Activated T-helper 1 cell treated with Interleukin-2 at 50 U/mL for 16 hours (primary cell): ENCODE measurements at regions not wholly inside any gene's neighbourhood (a gene's known extent, or its start where the extent isn't known, plus 50 kb on each side); places are given as distances from the start of the nearest gene placed in this dataset.
"Not testable (repeated sequence)": the region's sequence is repeated elsewhere in the genome, so short reads cannot be mapped to it uniquely, and the experiment has no call there.

Source experiments
- DNase-seq: peaks from one replicate; pipeline ENCODE4 v3.0.0-alpha.2; 2020; ENCODE audit warnings: low read depth

DNA sequence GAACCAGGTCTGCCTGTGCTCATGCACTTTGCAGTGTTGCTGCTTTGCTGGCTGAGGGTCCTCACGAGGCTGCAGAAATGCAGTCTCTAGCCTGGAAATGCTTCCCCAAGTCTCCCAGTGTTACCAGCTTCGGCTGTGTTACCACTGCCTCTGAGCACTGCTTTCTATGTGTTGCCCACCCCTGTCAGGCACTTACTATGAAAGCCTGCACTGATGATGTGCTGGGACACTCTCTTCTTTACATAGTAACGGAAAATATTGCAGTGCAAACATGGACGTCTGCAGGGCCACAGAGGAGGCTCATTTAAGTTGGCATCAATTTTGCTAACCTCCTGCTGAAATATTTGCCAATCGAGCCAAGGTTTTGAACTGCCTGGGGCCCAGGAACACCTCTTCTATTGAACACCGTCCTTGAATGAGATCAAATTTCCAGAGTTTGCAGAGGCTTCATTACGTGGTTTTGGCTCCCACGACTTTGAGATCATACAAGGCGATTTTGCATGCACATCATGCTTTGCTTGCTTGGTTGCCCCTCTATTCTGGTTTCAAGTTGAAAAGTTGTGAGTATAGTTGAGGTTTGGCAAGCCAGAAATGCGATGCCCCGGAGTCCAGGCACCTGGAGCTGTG is 404.7 kb upstream of the PODXL start:
- no peak for DNase-seq

DNA sequence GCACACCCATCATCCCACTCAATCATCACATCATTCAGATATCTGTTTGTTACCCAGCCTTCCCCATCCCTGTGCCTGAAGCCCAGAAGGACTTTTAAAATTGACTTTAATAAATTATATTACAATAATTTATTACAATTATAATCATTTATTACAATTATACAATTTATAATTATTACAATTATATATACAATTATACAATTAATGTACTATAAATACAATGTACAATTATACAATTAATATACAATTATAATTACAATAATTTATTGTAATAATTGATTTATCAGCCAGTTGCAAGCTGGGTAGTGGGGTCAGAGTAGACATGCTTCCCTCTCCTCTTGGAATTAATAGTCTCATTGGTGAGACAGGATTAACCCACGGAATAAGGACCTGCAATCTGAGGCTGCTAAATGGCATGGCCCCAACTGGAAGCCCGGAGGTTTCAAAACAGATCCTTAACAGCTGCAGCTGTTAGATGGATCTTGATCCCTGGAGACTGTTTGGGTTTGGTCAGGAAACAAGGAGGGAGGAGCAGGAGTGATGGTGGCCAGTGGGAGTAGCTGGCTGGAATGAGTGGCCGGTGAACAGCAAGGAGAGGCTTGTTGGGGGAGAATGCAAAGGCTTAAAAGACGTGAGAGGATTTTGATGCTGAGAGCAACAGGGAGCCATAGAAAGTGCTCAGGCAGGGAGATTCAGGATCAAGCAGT is 402.8 kb upstream of the PODXL start:
- DNase-seq, result no peak

DNA sequence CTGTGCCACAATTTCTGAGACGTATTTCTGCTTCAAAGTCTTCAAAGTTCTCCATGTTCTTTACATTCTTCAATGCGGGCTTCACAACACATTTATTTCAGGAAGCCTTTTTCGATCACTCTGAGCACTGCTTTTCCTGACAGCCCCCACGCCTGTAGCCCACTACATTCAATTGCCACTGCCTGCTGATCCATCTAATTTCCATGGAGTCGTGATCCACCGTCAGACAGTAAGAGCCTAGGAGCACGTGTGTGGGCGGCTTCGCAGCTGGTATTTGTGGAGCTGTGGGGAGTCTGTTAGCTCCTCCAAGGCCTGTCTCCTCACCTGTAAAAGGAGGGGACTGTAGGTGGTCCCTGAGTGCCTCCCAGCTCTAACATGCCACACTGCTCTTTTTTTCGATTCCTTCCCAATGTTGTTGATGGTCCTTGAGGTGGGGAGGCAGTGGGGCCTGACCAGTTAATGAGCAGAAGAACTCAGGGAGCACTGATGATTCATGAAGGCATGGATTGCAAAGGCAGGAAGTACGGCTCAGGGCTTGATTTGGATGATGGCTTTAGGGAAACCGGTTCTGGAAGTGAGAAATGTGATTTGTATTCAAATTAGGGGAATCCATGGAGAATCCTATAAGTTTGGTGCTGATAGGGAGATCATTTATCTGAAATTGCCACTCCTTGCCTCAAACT is 401.1 kb upstream of the PODXL start:
- no peak for DNase-seq

DNA sequence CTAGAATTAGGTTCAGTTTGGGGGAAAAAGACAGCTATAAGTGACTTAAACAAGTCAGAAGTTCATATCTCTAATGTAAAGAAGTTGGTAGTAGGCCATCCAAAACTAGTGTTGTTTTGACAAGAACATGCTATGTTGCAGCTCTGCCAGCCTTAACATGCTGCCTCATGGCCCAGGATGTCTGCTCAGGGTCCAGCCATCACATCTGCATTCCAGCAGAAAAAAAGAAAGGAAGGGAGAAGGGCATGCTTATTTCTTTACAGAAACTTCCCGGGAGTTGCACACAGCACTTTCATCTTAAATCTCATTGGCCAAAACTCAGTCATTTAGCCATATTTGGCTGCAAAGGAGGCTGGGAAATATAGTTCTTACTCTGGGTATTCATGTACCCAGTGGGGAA is 400.4 kb upstream of the PODXL start:
- DNase-seq, result no peak

DNA sequence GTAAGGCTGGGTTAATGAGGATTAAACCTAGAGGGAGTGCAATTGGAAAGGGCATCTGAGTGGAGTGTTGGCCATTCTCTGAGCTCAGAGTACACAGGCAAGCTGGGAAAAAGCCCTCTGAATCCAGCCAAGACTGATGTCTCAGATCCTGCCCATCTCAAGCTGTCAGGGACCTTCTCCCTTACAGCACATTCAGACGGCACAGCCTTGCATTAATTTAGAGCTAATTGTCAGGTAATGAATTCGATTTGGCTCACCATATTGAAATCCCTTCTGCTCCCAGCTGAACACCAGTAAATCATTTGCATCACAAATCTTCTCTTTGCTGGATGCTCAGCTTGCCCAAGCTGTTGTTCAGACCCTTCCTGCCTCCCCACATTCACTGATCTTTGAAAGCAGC is 399.3 kb upstream of the PODXL start:
- no peak for DNase-seq

DNA sequence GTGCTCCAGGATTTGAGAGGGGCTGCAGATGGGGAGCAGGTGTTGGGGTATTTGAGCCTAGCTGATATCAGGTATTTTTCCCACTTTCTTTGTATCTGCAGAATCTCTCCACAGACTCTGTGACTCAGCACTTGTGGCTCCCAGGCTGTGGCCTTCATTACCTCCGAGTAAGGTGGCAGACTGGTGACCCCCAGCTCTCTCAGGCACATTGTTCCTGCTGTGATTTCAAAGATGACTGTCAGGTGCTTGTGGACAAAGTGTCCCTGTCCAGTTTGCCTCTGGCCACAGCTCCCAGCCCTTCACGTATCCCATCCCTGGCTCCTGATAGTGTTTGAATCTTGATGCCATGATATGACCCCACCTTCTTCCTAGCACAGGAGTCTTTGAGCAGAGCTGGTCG is 396.8 kb upstream of the PODXL start:
- DNase-seq, result no peak

DNA sequence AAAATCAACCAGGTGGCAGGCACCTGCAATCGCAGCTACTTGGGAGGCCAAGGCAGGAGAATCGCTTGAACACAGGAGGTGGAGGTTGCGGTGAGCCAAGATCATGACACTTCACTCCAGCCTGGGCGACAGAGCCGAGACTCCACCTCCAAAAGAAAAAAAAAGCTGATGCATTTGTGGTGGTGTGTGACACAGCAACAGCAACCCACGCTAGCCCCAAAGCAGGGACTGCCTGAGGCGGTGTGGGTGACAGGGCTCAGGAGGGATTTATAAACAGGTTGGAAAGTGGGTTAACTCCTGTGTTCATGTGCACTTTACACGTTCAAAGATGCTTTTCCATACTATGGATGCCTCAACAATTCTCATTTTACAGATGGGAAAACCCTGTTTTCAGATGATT is 395.9 kb upstream of the PODXL start:
- no peak for DNase-seq

DNA sequence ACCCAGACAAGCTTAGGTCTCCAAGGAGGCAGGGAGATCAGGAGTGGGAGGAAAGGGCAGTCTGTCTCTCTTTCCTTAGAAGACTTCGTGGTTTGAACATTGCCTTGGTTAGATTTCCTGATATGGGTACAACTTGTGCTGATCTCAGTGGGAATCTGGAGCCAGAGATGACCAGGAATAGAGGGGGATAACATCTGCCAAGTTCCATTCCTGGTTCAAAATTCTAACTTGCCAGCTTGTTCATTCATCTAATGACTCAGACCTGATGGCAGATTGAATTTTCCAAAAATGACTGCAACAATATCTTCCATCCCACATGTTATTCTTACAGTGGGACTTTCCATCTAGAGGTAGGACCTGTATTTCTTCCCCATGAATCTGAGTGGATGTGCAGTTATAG is 394.3 kb upstream of the PODXL start:
- DNase-seq, result no peak

DNA sequence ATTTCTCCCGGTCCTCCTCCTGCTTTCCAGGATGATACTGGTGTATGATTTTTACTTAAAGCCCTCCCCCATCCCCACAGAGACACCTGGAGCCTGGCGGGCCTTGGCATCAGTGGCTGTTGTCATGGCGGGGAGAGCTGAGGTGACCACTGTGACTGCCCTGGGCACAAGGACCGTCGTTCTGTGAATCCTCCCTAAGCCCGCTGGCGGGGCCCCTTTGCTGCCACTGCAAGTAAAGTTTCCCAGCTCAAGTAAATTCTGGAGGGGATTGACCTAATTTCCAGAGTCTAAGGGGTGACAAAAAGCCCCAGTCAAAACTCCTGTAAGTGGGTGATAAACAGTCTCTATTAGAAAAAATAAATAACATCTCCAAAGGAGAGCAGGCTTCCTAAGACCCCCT is 393.2 kb upstream of the PODXL start:
- no peak for DNase-seq

DNA sequence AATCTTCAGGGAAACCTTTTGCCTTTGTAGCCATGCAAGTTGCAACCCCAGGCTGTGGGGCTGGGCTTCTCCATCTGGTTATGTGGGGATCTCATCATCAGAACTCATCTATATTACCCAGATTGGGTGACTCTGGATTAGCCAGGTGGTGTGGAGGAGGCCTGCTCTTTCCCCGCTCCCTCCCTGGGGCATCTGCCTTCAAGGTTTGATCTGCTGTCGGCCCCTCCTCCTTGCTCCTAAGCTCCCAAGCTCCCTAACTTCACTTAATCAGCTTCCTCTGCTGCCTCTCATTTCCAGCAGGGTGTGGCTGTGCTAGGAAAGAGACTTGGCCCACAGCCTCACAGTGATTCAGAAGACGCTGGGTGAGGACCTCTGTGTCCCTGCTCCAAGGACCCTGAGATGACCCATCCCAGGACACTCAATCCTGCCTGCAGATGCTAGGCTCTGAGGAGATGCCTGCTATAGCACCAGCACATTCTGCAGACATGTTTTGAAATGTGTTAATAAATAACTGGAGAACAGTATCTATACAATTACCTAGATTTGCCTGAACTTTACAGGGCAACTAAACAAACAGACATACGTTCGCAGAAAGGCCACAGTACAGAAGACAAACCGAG is 392.1 kb upstream of the PODXL start:
- DNase-seq, result no peak

DNA sequence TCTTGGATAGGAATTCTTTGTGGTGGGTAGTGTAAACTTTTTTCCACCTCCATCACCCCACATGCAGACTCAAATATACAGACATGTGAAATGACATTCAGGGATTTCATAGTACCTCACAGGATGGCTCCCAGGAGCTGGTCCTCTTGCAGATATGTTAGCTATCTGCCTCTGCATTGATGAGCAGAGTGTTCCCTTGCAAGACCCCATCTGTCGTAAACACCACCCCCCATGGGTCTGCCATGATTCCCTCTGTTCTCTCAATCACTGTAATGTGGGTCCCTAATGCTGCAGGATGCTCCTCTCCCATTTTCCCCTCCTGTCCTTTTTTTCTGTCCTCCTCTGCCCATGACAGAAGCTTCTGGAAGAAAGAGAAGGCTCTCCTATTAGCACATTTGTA is 391.2 kb upstream of the PODXL start:
- DNase-seq, result no peak

DNA sequence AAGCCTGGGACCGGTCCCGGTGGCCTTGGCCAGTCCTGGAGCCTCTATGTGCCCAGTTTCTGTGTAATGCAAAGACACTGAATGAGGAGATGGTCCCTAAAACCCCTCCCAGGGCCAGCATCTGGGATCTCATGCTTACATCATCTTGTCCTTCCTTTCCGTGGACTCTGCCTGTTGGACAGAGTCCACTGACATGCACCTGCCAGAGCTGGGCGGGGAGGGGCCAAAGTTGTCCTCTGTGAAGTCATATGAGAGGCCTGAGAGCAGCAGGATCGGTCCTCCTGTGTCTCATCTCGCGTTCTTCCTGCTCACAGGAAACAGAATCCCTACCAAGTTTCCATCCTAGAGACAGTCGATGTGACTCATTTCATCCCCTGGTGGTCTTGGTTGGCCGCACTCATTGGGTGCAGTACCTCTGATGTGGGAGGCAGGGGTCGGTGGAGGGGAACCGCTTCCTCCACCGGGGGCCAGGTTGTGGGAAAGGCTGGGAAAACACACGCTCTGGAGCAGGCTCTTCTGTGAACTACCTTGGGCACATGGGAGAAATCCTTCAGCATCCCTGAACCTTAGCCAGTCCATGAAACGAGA is 389.6 kb upstream of the PODXL start:
- no peak for DNase-seq

DNA sequence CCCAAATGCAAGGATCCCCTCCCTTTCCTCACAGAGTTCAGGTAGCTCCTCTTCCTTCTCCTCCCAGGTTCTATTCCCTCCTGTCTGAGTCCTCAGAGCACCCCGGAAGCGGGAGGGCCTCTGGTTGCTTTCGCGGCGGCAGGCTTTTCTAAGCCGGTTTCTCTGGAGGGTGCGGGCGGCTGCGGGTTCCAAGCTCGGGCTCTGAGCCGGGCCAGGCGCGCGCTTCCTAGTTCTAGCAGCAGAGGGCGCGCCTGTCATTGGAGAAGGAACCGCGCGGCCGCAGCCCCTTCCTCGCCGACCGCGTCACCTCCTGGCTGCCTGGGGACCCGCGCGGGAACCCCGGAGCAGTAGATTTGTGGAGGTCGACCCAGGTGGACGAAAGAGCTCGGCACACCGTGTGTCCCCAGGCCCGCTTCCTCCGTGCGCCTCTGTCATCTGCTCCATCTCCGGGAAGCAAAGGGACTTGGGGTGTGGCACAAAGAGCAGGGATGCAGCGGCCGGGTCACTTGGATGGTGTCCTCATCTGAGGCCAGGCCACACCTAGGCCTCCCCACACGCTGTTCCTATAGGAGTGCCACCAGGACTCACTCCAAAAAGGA is 389.0 kb upstream of the PODXL start:
- no peak for DNase-seq

DNA sequence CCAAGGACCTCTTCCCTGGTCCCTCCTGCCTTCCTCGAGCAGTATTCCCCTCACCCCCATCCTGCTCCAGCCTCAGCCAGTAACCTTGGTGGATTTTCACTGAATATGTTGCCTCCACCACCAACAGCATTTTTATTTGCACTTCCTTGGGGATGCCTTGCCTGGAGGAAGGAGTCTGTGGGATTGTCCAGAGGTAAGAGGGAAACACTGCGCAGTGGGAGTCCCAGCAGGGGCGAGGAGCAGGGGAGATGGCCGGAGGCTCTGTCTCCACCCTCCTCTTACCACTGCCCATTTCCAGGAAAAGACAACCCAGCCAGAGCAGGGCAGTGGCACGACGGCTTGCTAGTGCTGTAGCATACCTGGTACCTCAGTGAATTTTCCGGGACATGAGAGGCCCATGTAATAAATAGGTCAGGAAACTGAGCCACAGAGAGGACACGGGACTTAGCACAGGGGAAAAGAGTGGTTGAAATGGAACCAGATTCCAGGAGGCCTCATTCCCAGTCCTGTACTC is 388.2 kb upstream of the PODXL start:
- DNase-seq, result no peak

DNA sequence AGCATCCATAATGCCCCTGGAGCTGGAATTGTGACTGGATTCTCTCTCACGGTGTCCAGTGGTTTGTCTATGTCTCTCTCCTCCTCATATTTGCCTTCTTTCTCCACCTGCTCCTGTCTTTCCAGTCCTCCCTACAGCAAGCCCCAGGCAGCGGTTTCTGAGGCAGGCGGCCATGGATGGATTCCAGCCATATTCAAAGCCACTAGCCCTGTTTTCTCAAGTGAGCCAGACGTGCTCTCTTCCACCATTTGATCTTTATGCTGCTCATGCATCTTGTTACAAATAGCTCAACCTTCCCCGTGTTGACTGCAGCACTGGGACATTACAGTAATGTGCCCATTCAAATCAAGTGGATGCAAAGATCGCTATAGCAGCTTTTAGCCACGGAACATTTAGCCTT is 387.2 kb upstream of the PODXL start:
- no peak for DNase-seq

DNA sequence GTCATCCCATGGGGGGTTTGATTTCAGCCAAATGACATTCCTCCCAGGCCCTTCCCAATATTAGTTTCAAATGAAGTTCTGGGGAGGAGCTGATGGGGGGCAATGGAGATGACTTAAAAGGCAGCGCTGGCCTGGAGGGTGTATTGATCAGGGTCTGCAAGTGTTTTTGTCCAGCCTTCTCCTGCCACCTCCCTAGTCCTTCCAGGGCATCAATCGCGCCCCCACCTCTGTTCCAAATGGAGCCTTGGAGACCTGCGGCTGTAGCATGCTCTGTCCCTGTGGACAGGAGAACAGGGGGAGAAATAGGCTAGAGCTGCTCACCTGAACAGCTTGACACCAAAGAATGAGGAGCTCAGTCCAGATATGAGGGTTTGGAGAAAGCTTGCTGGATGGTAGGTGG is 386.8 kb upstream of the PODXL start:
- no peak for DNase-seq

DNA sequence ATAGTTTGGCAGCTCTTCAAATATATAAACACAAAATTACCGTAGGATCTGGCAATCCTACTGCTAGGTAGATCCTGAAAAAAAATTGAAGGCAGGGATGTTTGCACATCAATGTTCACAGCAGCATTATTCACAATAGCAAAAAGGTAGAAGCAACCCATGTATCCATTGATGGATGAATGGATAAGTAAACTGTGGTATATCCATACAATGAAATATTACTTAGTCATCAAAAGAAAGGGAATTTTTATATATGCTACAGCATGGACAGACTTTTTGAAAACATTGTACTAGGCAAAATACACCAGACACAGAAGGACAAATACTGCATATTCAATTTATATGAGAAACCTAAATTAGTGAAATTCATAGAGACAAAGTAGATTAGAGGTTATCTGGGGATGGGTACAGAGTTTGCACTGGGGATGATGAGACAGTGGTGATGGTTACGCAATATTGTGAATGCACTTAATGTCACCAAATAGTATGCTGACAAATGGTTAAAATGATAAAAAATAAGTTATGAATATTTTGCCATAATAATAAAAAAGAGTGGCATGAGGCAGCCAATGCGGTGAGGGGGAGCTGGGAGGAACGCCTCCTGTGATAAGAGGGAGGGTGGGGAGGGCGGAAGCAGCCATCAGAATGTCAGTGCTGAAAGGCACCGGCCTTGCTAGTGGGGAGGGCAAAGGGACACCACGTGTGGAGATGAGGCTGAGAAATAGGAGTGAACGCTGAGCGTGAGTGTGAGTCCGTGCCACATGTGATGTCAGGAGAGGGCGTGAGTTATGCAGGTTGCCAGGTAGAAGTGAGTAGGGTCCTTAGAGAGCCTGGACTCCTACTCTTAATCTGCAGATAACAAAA is 386.1 kb upstream of the PODXL start:
- DNase-seq, result no peak

DNA sequence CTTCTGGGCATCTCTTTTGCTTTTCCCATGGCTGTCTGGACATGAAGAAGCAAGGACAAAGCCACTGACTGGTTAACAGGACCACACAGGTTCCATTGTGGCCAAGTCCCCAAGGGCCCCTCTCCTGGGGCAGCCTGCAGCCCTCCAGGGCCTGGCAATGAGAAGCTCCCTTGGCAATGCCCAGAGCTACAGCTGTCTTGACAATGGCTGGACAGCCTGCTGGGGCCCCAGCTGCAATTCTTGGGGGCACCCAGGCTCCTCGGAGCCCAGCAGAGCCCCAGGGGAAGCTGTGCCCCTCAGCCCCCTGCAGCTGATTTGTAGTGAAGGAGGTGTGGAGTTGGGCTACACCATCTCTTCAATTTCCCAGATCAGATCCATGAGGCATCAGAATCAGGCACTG is 384.9 kb upstream of the PODXL start:
- no peak for DNase-seq

DNA sequence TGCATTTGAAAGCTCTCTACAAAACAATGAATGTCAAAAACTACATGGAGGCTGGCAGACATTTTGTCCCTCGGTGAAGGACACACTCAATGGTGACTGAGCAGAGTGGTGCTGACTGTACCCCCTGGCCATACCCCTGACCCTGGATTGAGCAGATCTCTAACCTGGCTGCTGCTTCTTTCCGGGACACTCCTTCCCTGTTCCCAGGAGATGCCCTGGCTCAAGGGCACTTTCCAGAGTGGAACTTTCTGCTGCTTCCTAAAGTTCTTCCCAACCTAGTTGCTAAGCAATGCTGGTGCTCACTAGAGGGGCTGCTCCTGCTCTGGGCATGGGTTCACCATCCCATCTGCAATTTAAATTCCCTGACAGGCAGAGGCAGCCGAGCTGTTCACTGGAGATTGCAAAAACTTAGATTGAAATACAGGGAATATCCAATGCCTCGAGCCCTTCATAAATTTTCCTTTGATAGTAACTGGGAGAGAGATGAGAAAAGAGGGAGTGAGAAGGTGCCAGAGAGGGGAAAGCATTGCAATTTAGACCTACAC is 384.3 kb upstream of the PODXL start:
- DNase-seq, result no peak

DNA sequence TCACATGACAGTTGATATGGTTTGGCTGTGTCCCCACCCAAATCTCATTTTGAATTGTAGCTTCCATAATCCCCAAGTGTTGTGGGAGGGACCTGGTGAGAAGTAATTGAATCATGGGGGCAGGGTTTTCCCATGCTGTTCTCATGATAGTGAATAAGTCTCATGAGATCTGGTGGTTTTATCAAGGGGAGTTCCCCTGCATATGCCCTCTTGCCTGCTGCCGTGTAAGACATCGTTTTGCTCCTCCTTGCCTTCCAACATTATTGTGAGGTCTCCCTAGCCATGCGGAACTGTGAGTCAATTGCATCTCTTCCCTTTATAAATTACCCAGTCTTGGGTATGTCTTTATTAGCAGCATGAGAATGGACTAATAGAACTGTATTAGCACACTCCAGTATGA is 382.4 kb upstream of the PODXL start:
- DNase-seq, result not testable (repeated sequence)

DNA sequence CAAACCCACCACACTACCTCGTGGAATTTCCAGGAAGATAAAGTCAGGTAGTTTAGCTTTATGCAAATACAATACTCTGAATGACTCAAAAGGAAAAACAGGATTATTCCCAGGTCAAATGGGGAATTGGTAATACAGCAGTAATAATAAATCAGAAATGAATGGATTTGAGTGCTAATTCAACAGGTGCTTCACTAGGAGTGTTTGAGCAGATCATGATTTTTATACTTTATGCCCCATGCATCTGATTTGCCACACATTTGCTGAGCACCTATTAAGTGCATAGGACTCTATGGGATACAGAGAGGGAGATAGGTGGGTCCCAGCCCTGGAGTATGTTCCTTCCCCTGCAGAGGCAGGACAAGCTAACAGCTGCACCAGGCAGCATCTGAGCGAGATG is 381.4 kb upstream of the PODXL start:
- DNase-seq, result no peak
